ENCODE measurements at regions not wholly inside any gene's neighbourhood (a gene's known extent, or its start where the extent isn't known, plus 50 kb on each side); places are given as distances from the start of the nearest gene placed in this dataset.

DNA sequence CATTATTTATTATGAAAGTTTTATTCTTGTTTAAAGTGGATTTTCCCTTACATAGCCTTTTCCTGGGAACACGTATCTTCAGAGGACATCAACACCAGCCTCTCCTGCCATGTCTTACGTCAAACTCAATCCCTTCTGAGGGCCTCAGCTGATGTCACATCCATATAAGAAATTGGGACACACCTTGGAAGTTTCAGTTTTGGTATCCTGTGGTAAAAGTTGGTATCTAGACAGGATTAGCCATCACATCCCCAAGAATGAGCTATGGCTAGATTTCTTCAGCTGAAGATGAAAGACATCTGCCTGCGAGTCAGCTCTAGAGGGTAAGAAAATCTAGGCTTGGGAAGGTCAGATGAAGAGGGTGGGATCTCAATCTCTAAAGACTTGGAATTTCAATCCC is 75.8 kb upstream of the ZNF516 start:
- no peaks in the 10 kb centered on the region for H4K20me1 ChIP-seq (ENCODE audit: insufficient read depth, low read length)
- peaks cover 19% of the 10 kb centered on the region for H3K9me1 ChIP-seq (ENCODE audit: insufficient read depth, low read length)
- 0 out of 2 replicates have a peak overlapping the region, but pooled peaks have one; percentile 40 for H3K14ac ChIP-seq (replicated peaks; ENCODE audit: low read depth, low read length)
- H3K56ac ChIP-seq (ENCODE audit: extremely low read depth, insufficient read depth, low read length) = no peak overlapping the region
- H3K36me3 ChIP-seq (ENCODE audit: control insufficient read depth, insufficient read depth, low read length) = no peaks in the 10 kb centered on the region
- no peaks in the 10 kb centered on the region for H3K27me3 ChIP-seq (ENCODE audit: control insufficient read depth, insufficient read depth, low read length)
- H2AFZ ChIP-seq (replicated peaks; ENCODE audit: low read length, poor library complexity) = no peak overlapping the region
- no peak overlapping the region for H3K23ac ChIP-seq (ENCODE audit: low read depth, low read length)
- dilution Hi-C loops (cut with HindIII; ENCODE audit: low sequenced_read_pairs, unreplicated experiment) (no loop called here), in situ Hi-C loops (cut with MboI; ENCODE audit: low sequenced_read_pairs) (no loop called here), intact Hi-C loops (cut with micrococcal nuclease) (no loop called here)
- no peak overlapping the region for H4K8ac ChIP-seq (ENCODE audit: low read depth in 2 of 2, low read length in 2 of 2)
- POLR2A ChIA-PET (ENCODE audit: unreplicated experiment) = no interaction called here
- H3K9me3 ChIP-seq (ENCODE audit: control insufficient read depth, insufficient read depth, low read length) = no peaks in the 10 kb centered on the region
- ATAC-seq (ENCODE audit: low read depth) (no peak), DNase-seq (no peak)
- BruUV-seq (replicated peaks) = no TSS peak
- peaks cover 16% of the 10 kb centered on the region for H3K4me1 ChIP-seq (ENCODE audit: control insufficient read depth, insufficient read depth, low read length)
- no peak overlapping the region for H2BK5ac ChIP-seq (ENCODE audit: low read depth, low read length, poor library complexity, severe bottlenecking)
- H3K4me3 ChIP-seq (ENCODE audit: insufficient read depth, low read depth, low read length) = no peak overlapping the region
- H2AK9ac ChIP-seq (replicated peaks; ENCODE audit: low read depth, low read length, poor library complexity) = no peak overlapping the region
- H3K4me2 ChIP-seq (ENCODE audit: low read depth, low read length) = no peak overlapping the region
- no peak overlapping the region for H2BK20ac ChIP-seq (ENCODE audit: low read depth, low read length)
- no peak overlapping the region for H3K18ac ChIP-seq (ENCODE audit: low read depth, low read length)
- peak overlapping the region; percentile 70; the same call in 1 of the 2 replicates for H2AK5ac ChIP-seq (ENCODE audit: low read depth, low read length)
- CTCF ChIA-PET = no interaction called here
- no peak overlapping the region for H3K4ac ChIP-seq (ENCODE audit: low read depth, low read length)
- H4K5ac ChIP-seq (ENCODE audit: low read depth, low read length) = no peak overlapping the region
- H3K79me1 ChIP-seq (ENCODE audit: low read depth in 1 of 2, low read length in 2 of 2) = peaks cover 5 to 29% of the 10 kb centered on the region in 2 experiments; a peak in 3 of 4 replicates
- no peak for TF ChIP-seq FOS (IDR thresholded peaks at IDR 0.05; ENCODE audit: low read depth, low read length)
- TF ChIP-seq SMC3 (IDR thresholded peaks at IDR 0.05; ENCODE audit: low read depth, low read length) = no peak
- TF ChIP-seq CHD1 (IDR thresholded peaks at IDR 0.05; ENCODE audit: low read depth, low read length) = no peak
- H2BK15ac ChIP-seq (ENCODE audit: low read depth, low read length) = no peak overlapping the region
- H3K9ac ChIP-seq (ENCODE audit: low read depth, low read length) = no peak overlapping the region
- WGBS, 2 experiments (ENCODE audit: extremely low coverage in 2 of 2, insufficient read length in 1 of 2) = no CpG with 5 or more reads among the region's 3 CpGs
- H2BK120ac ChIP-seq (ENCODE audit: low read depth, low read length) = no peak overlapping the region
- H4K91ac ChIP-seq (ENCODE audit: insufficient read depth, low read depth, low read length) = no peak overlapping the region
- H3K27ac ChIP-seq (ENCODE audit: insufficient read depth, low read length) = no peak overlapping the region

All from IMR-90 (cell line).